Choroid plexus epithelial cell (primary cell): ENCODE measurements at regions not wholly inside any gene's neighbourhood (a gene's known extent, or its start where the extent isn't known, plus 50 kb on each side); places are given as distances from the start of the nearest gene placed in this dataset.
"Not testable (repeated sequence)": the region's sequence is repeated elsewhere in the genome, so short reads cannot be mapped to it uniquely, and the experiment has no call there.

Experiments used
- DNase-seq: peaks from one replicate; pipeline ENCODE4 v3.0.0-alpha.2; 2010; ENCODE audit warnings: low read depth
- H3K4me3 ChIP-seq: 2 replicates; pipeline ENCODE4 v1.5.1; 2011; ENCODE audit warnings: low read depth, mild to moderate bottlenecking, control low read depth, low read length, moderate library complexity
- CTCF ChIP-seq: conservative IDR thresholded peaks from 2 replicates; pipeline ENCODE4 v1.5.1; 2011; ENCODE audit warnings: low read depth, mild to moderate bottlenecking, control low read depth, inconsistent platforms, low read length, moderate library complexity

GRCh38 chr1:2957329-2957728, 63.9 kb upstream of the ACTRT2 start:
- H3K4me3 ChIP-seq = no peak overlapping the region
- no peak for DNase-seq
- no peak for TF ChIP-seq CTCF

GRCh38 chr1:2959881-2960280, 61.4 kb upstream of the ACTRT2 start:
- not testable (repeated sequence) for DNase-seq

GRCh38 chr1:2961081-2961480, 60.2 kb upstream of the ACTRT2 start:
- no peak overlapping the region for H3K4me3 ChIP-seq
- no peak for TF ChIP-seq CTCF
- no peak for DNase-seq

More at GRCh38 chr1:2959881-2960280, 61.4 kb upstream of the ACTRT2 start:
- not testable (repeated sequence) for H3K4me3 ChIP-seq

GRCh38 chr1:2961661-2962060, 59.6 kb upstream of the ACTRT2 start:
- DNase-seq = no peak
- TF ChIP-seq CTCF = no peak
- no peak overlapping the region for H3K4me3 ChIP-seq

- DNase-seq = no peak
- H3K4me3 ChIP-seq = no peak overlapping the region
- no peak for TF ChIP-seq CTCF
Observed at GRCh38 chr1:2962061-2962460, 59.2 kb upstream of the ACTRT2 start.

- no peak for DNase-seq
- H3K4me3 ChIP-seq = no peak overlapping the region
- no peak for TF ChIP-seq CTCF
Observed at GRCh38 chr1:2962541-2962940, 58.7 kb upstream of the ACTRT2 start.

GRCh38 chr1:2962946-2963345, 58.3 kb upstream of the ACTRT2 start:
- DNase-seq = no peak
- no peak for TF ChIP-seq CTCF
- H3K4me3 ChIP-seq = no peak overlapping the region

- DNase-seq = no peak
- no peak for TF ChIP-seq CTCF
- H3K4me3 ChIP-seq = no peak overlapping the region
Observed at GRCh38 chr1:2965676-2966075, 55.6 kb upstream of the ACTRT2 start.
